RWPE1 (cell line): ENCODE measurements at regions not wholly inside any gene's neighbourhood (a gene's known extent, or its start where the extent isn't known, plus 50 kb on each side); places are given as distances from the start of the nearest gene placed in this dataset.
"Not testable (repeated sequence)": the region's sequence is repeated elsewhere in the genome, so short reads cannot be mapped to it uniquely, and the experiment has no call there.

ENCODE experiments used
- CTCF ChIA-PET: fragments of 350-600 bp; sonication (Branson Sonifier 250); formaldehyde crosslinking; extraction: SDS; loops from one replicate; lab custom pipeline; 2021; lab: Yijun Ruan, JAX
- POLR2A ChIA-PET: fragments of 400-600 bp; formaldehyde crosslinking; extraction: SDS; loops from one replicate; lab custom pipeline; 2020; ENCODE audit warnings: antibody characterized with exemption; ENCODE audit not compliant: low non-redundant PET; lab: Yijun Ruan, JAX
- DNase-seq: peaks from one replicate; pipeline ENCODE4 v3.0.0; 2012; ENCODE audit warnings: low spot score
- H3K27ac ChIP-seq: fragments of 450-650 bp; 2 replicates; pipeline ENCODE4 v1.5.1; 2017
- CTCF ChIP-seq: fragments of 450-650 bp; conservative IDR thresholded peaks from 2 replicates; pipeline ENCODE4 v1.5.1; 2017; ENCODE audit warnings: low read depth, mild to moderate bottlenecking

GRCh38 chrX:41014776-41015360, 70.4 kb upstream of the USP9X start:
- DNase-seq, result peak; percentile 35
- TF ChIP-seq CTCF, result no peak
- POLR2A ChIA-PET, result no interaction called here
- CTCF ChIA-PET, result no interaction called here
- no peak overlapping the region for H3K27ac ChIP-seq

GRCh38 chrX:41017785-41018184, 67.5 kb upstream of the USP9X start:
- CTCF ChIA-PET, result interaction anchor here (0.5 kb wide), 1 partner anchor 339 kb away, joined by 8 read pairs; no protein-coding TSS in a partner anchor
- H3K27ac ChIP-seq, POLR2A ChIA-PET, DNase-seq: not testable (repeated sequence)

- DNase-seq, CTCF ChIA-PET, POLR2A ChIA-PET, H3K27ac ChIP-seq: not testable (repeated sequence)
Observed at GRCh38 chrX:41018391-41019040, 66.7 kb upstream of the USP9X start.

- ChIA-PET POLR2A (no interaction called here), CTCF (no interaction called here)
- no peak for TF ChIP-seq CTCF
- no peak for DNase-seq
- no peak overlapping the region for H3K27ac ChIP-seq
Observed at GRCh38 chrX:41019041-41019392, 66.2 kb upstream of the USP9X start.

- CTCF ChIA-PET, result interaction anchor here (0.6 to 0.7 kb wide), 3 partner anchors 63 to 158 kb away, joined by 3 read pairs; no protein-coding TSS in a partner anchor
- POLR2A ChIA-PET, result no interaction called here
- no peak for TF ChIP-seq CTCF
- DNase-seq, result peak; percentile 13
- peak overlapping the region; percentile 74 for H3K27ac ChIP-seq
Observed at GRCh38 chrX:41022566-41022965, 62.7 kb upstream of the USP9X start.

GRCh38 chrX:41023098-41023497, 62.1 kb upstream of the USP9X start:
- ChIA-PET POLR2A (no interaction called here), CTCF (interaction anchor here (0.7 kb wide), 2 partner anchors 63 to 157 kb away, joined by 3 read pairs; no protein-coding TSS in a partner anchor)

GRCh38 chrX:41024335-41024734, 60.9 kb upstream of the USP9X start:
- H3K27ac ChIP-seq, result peak overlapping the region; percentile 53
- DNase-seq, POLR2A ChIA-PET, CTCF ChIA-PET: not testable (repeated sequence)

More at GRCh38 chrX:41023098-41023497, 62.1 kb upstream of the USP9X start:
- no peak overlapping the region for H3K27ac ChIP-seq
- DNase-seq, result no peak
- TF ChIP-seq CTCF, result no peak

GRCh38 chrX:41024755-41025154, 60.5 kb upstream of the USP9X start:
- ChIA-PET CTCF (no interaction called here), POLR2A (no interaction called here)
- TF ChIP-seq CTCF, result no peak
- H3K27ac ChIP-seq, result peak overlapping the region; percentile 53
- DNase-seq, result no peak
